Stimulated activated CD8-positive, alpha-beta memory T cell treated with anti-CD3 and anti-CD28 coated beads, Interleukin-4, amount 100 ng/mL, for 1 hour (primary cell): ENCODE measurements at regions not wholly inside any gene's neighbourhood (a gene's known extent, or its start where the extent isn't known, plus 50 kb on each side); places are given as distances from the start of the nearest gene placed in this dataset.
"Not testable (repeated sequence)": the region's sequence is repeated elsewhere in the genome, so short reads cannot be mapped to it uniquely, and the experiment has no call there.

Experiments used
- DNase-seq, 2 donors: peaks; one replicate each; pipeline ENCODE4 v3.0.0-alpha.2; 2020; ENCODE audit warnings: low read depth in 2 of 2, low spot score in 1 of 2

GRCh38 chr1:25007390-25008191, 77.5 kb upstream of the RUNX3 start:
- not testable (repeated sequence) for DNase-seq

- DNase-seq, result no peak
Measured at GRCh38 chr1:25006770-25007169, 76.7 kb upstream of the RUNX3 start.

DNA sequence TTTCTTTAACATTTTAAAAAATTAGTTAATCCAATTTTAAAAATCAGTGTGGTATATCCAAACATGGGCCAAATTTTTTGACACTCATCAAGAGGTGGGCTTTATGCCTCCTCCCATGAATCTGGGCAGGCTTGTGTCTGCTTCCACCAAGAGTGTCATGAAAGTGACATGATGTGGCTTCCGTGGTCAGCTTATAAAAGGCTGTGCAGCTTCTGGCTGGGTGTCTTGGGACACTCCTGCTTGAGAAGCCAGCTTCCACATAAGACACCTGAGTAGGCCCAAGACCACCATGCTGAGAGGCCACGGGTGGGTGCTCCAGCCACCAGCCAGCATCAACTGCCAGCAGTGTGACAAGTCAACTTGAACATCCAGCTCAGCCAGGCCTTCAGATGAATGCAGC, 74.3 kb upstream of the RUNX3 start:
- no peak for DNase-seq

DNA sequence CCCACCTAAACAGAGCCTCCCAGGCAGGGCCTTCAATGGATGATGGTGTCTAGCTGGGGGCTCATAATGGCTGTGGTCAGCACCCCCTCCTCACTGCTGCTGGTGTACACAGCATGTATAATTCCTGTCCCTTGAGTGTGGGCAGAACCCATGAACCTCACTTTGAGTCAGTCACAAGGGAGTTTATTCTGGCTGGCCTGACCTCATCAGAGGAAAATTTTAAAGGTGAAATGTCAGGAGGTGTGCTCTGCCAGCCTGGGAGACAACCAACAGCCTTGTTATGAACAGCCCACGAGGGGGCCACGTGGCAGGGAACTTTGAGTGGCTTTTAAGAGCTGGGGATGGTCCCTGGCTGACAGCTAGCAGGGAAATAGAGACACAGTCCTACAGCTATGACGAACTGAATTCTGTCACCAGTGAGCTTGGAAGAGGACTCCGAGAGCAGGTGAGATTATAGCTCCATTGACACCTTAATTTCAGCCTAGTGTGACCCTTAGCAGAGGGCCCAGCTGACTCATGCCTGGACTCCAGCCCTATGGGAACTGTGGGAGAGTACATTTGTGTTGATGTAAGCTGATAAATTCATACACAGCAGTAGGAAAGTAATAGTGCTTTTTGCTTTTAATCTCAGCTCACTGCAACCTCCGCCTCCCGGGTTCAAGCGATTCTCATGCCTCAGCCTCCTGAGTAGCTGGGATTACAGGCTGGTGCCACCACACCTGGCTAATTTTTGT, 73.5 kb upstream of the RUNX3 start:
- DNase-seq, result no peak

GRCh38 chr1:25003000-25003399, 72.9 kb upstream of the RUNX3 start:
- no peak for DNase-seq

DNA sequence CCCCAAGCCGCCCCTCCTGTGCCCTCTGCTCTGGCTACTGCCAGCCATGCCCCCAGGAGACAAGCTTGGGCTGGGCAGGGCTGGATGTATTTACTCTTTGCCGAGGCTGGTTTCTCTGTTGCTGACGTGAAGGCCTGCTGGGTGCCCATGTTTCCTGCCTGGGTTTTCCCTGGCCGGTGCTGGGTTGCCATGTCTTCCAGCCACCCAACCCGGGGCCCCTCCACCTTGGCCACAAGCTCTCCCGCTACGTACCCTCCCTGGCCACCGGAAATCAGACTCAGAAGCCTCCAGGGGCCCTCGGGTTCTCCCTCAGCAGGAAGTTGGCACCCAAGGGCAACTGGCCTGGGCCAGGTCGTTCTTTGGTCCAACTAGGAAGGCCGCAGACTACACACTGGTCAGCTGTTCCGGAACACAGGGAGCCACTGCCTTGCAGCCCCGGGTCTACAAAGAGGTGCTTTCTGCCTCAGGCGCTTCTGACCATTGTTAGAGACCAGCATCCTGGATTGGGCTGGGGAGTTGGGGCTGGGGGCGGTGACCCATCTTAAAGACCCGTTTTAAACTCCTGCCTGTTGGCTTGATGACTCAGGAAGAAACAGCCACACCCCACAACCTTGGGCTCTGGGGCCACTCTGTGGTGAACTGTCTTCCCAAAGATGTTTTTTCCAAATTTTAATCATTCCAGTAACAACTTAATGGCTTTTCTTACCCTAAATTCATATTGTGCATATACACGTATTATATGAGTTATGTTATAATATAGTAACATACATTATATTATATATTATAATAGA, 71.2 kb upstream of the RUNX3 start:
- DNase-seq, result no peak

DNA sequence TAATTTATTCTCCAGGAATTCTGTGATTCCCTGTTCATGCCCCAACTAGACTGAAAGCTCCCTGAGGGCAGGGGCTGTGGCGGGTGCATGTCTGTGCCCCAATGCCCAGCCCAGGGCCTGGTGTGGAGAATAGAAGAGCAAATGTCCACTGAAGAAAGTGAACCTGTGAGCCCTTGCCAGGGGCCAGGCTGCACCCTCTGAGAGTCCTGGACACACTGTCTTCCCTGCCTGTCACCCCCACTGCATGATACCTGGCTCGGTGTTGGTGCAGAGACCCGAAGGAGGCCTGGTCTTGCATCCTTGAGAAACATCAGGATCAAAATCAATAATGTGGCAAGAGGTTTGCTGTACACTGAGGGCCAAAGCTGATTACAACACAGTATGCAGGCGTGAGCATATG, 69.8 kb upstream of the RUNX3 start:
- DNase-seq, result no peak

DNA sequence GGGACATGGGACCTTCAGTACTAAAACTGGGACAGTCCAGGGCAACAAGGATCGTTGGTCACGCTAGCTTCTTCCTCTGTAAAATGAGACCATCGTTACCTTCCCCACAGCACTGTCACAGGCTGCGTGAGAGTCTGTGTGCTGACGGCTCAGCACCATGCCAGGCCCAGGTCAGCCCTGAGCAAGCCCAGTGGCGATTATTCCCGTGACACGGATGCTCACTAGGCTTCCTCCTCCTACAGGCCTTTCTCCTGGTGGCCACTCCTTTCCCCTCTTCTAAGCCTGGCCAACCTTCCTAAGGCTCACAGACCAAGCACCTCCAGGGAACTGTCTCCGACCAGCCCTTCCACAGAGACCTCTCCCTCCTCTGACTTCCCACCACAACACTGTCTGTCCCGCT, 69.3 kb upstream of the RUNX3 start:
- no peak for DNase-seq

DNA sequence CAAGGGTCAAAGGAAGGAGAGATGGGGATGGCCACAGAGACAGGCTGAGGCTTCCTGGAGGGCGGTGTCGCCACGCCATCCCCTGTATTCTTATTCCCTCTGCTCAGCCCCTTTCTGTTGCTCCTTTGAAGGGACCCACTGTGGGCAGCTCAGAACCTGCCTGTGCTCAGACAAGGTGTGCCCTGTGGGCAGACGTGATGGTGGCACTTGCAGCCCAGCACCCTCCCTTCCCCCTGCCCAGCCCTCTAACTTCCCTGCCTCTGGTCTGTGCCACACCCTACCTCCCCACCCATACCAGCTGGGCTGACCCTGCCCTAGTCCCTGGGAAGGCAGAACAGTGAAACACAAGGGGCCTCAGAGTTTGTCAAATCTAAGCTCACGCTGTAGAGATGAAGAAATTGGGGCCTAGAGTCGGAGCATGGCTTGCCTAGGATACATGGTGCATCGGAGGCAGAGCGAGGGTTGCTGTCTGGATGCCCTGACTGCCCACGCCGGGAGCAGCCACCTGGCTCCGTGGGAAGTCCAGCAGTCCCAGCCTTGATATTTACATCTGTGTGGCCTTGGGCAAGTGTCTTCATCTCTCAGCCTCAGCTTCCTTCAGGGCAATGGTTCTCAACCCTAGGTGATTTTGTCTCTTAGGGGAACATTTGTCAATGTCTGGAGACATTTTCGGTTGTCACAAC, 68.6 kb upstream of the RUNX3 start:
- DNase-seq, result no peak

DNA sequence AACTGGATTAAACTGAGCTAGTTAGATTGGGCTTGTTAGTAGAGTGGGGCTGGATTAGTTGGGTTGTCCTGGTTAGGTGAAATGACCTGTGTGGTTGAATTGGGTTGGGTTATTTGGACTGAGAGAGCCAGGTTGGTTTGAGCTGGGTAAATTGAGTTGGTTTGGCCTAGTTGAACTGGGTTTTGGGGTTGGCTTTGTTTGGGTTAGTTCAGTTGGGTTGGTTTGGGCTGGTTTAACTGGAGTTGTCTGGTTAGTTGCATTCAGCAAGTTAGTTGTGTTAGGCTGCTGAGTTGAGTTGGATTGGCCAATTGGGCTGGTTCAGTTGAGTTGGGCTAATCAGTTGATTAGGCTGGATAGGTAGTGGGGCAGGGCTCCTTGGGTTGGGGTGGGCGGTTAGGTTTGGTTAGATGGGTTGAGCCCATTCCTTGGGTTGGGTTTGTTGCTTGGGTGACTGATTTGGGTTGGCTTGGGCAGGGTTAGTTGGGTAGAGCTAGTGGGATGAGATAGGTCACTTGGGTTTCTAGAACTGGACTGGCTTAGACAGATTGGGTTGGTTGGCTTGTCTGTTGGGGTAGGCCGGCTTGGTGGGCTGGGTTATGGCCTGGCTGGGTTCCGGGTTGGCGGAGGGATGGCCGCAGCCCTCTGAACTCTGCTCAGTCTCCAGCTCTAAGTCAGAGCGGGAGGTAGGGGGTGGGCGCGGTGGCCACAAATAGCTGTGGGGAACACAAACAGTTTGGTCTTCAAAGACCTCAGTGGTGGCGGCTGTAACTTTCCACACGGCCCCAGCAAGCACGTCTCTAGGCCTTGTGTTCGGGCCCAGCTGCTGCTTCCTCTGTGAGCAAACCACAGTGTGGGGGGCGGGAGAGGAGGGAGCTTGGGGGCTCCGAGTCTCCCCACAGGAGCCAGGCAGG, 67.2 kb upstream of the RUNX3 start:
- peak; percentile 31 to 40 for DNase-seq

DNA sequence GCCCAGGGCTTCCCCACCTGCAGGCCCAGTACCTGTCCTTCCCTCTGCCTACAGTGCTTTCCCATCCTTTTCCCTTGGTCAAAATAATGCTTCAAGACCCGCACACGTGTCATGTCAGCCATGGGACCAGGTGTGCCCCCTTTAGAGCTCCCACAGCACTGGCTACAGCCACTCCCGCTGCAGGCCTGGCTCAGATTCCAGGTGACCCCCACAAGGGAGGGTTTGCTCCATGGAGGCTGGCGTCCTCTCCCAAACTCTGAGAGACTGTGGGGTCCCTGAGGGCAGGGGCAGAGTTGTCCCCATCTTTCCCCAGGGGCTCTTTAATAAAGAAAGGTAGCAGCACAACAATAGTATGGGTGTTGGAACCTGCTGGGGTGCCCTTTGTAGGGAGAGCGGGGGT, 66.4 kb upstream of the RUNX3 start:
- DNase-seq, result no peak

DNA sequence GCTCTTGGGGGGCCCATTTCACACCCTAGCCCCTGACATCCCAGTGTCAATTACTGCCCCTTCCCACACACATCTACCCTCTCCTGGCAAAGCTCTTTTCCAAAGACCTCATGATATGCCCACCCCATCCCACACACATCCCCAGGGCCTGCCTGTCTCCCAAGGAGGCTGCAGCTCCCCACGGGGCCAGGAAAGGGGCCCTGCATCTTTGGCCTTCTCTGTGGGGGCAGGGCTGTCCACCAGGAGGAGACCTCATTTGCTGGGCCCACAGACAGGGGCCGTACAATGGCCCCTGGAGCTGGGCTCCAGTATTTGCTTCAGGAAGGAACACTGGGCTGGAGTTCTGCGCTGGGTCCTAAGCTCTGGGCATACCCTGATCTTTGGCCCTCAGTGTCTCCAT, 65.6 kb upstream of the RUNX3 start:
- no peak for DNase-seq

GRCh38 chr1:24995140-24995539, 65.1 kb upstream of the RUNX3 start:
- DNase-seq, result no peak

- no peak for DNase-seq
Measured at GRCh38 chr1:24993871-24994580, 64.0 kb upstream of the RUNX3 start.

- DNase-seq, result no peak
Measured at GRCh38 chr1:24992761-24993211, 62.7 kb upstream of the RUNX3 start.

GRCh38 chr1:24992124-24992760, 62.2 kb upstream of the RUNX3 start:
- DNase-seq, result no peak

DNA sequence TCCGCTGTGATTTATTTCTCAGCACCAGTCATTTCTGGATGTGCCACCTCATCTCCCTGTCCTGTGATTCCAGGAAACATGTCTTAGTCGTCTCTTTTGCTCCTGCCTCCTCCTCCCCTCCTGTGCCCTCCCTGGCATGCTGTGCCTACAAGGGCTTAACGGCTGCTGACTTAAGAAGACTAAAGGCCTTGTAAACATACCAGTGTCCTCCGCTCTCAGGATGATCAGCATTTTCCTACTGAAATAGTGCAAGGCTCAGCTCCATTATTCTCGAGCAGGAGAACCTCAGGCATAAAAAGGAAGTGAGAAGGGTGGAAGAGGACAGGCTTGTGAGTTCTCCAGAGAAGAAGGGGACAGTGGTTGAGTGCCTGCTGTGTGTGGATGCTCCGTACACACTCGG, 61.6 kb upstream of the RUNX3 start:
- DNase-seq, result no peak

DNA sequence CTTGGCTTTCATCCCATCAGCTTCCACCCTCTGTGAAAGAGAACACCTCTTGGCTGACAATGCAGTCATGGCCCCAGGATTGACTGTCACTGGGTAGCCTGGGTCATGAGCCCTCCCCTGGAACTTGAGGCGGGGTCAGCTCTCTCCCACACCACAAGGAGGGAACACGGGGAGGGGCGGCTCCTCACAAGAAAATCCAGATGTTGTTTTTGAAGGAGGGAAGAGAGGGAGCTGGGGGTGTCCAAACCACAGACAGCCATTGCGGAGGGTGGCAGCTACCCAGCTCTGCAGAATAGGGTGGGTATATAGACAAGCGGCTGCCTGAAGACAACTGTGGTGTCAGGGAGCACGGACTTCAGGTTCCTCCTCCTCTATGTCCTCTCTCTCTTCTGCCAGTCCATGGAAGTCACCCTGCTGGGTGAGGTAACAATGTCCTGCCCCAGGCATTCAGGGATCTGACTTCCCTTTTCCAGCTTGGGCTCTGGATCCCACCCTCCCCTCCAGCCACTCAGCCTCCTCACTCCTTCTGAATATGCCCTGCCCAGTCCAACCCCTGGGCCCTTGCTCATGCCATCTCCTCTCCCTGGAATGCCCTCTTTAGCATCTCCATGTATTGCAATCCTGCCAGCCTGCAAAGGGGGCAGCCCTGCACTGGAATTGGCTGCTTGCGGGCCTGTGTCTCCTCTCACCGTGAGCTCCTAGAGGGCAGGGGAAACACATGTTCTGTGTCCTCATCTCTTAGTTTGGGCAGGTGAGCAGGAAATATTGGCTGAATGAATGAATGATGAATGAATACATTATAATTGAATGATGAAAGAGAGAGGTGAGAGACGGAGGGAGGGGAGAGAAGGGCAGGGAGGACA, 60.9 kb upstream of the RUNX3 start:
- no peak for DNase-seq
